T47D (cell line): ENCODE measurements at regions not wholly inside any gene's neighbourhood (a gene's known extent, or its start where the extent isn't known, plus 50 kb on each side); places are given as distances from the start of the nearest gene placed in this dataset.
A peak's percentile ranks its signal among the peaks of the same experiment; 100 is the strongest.

Source experiments
- DNase-seq, 2 experiments: peaks; one replicate each; pipeline versions ENCODE4 v3.0.0 to v3.0.0-alpha.2; 2011 to 2012; ENCODE audit warnings: low read depth in 1 of 2, low spot score in 1 of 2
- JUND ChIP-seq: IDR thresholded peaks from 2 replicates; pipeline ENCODE4 v1.6.1; 2012; ENCODE audit warnings: low read depth
- in situ Hi-C: cut with HindIII; loops from 2 replicates; pipeline ENCODE4 v1.10.0; 2016; ENCODE audit warnings: low sequenced_read_pairs, low pct_unique_long_range_greater_than_20kb

- in situ Hi-C loops = no loop called here
- TF ChIP-seq JUND = no peak
- DNase-seq = no peak
Measured at GRCh38 chr3:159846255-159846654, 142.4 kb upstream of the IL12A start.

DNA sequence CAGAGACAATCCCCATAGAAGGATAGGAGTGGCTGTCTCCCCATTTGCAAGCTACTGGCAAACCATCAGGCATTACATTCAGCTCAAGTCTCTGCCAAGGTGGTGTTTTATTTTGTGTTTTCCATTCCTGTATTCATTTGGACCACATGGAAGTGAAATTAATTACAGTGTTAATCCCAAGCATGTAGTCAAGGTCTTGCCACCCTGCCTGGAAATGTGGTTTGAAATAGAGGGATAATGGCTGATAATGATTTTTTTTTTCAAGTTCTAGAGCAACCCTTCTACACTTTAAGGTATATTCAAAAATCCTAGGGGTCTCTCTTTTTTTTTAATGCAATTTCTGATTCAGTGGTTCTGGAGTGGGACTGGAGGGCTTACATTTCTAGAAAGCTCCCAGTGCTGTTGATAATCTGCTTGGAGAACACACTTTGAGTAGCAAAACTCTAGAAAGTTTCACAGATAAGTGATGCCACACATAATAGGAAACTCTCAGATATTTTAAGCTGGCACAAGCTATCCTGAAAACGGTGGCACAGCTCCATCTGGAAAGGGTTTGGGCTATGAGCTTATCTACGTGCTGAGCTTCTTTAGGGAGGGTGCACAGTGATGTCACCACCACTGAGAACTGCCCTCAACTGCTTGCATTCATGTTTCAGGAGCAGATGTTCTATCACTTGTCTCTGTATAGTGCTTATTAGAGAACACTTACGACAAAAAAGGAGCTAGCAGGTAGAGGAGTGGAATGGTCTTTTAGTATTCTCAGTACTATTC, 140.1 kb upstream of the IL12A start:
- in situ Hi-C loops = no loop called here
- no peak for TF ChIP-seq JUND

DNA sequence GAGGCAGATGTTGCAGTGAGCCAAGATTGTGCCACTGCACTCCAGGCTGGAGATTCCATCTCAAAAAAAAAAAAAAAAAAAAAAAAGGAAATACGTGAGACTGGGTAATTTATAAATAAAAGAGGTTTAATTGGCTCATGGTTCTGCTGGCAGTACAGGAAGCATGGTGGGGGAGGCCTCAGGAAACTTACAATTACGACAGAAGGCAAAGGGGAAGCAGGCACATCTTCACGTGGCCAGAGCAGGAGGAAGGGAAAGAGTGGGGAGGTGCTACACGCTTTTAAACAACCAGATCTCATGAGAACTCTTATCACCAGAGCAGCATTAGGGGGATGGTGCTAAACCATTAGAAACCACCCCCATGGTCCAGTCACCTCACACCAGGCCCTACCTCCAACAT, 138.2 kb upstream of the IL12A start:
- no peak for TF ChIP-seq JUND
- in situ Hi-C loops = no loop called here
- DNase-seq = no peak

More for the DNA sequence above, 140.1 kb upstream of the IL12A start:
- DNase-seq = no peak

DNA sequence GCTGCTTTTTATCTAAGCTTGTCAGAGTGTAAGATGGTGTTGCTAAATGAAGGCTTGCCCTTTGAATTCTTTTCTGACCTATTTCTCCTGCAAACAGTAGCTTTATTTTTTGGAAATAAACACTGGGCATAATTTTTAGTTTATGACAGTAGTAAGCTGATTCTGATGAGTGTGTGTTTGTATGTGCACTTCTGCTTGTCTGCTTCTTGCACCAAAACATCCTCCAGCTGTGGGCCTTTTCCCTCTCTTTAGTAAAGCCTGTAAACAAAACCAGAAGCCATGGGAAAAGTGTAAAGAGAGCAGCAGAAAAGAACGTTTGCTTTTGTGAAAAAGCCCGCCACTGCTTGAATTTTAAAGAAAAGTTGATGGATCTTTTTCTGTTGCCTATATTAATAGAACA, 136.4 kb upstream of the IL12A start:
- in situ Hi-C loops = no loop called here
- no peak for TF ChIP-seq JUND
- DNase-seq = no peak

GRCh38 chr3:159852821-159853505, 135.7 kb upstream of the IL12A start:
- DNase-seq = no peak
- no peak for TF ChIP-seq JUND
- in situ Hi-C loops = no loop called here

GRCh38 chr3:159853506-159853864, 135.2 kb upstream of the IL12A start:
- in situ Hi-C loops = no loop called here
- no peak for DNase-seq
- no peak for TF ChIP-seq JUND

DNA sequence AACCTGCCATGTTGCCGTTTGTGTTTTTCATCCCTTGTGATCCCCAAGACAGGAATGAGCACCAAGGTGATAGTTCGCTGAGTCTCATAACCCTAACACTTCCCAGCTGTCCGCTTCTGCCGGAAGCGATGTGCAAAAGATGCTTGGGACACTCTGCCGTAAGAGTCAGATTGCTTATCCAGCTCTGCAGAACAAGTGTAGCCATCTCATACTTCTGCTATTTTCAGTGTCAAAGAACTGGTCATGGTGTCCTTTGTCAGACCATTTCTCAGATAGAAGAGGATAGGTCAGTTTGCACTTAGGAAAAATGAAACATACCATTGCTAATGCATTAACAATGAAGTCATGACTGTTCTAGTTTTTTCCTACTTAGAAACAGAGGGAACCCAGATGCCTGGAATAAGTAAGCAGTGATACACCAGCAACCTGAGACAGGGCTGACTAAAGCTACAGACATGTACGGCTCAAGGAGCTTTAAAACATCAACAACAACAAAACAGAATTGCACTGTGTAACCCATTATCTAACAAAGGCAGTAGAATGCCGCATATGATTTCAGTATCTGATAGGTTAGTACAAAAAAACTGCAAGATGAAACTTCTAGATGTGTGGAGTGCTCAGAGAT, 134.0 kb upstream of the IL12A start:
- DNase-seq = no peak
- in situ Hi-C loops = no loop called here
- TF ChIP-seq JUND = no peak

GRCh38 chr3:159855599-159856346, 132.9 kb upstream of the IL12A start:
- no peak for DNase-seq
- in situ Hi-C loops = no loop called here
- TF ChIP-seq JUND = no peak

- no peak for TF ChIP-seq JUND
- in situ Hi-C loops = no loop called here
- DNase-seq = no peak
Measured at GRCh38 chr3:159856590-159857104, 132.0 kb upstream of the IL12A start.

DNA sequence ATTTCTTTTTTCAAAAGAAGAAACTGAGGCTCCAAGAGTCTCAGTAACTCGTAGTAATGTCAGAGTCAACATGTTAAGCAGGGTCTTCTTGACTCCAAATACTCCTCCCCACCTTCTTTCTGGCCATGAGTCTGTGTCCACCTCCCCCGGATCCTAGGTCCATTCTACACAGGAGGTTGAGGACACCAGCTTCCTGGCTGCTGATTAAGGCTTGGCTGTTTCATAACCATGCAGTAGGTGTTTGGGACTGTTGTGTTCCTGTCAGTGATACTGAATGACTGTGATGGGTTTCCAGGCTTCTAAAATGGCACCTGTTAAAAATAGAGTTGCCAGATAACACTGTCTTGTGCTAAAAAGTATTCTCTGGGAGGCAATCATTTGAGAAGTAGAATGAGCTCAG, 130.8 kb upstream of the IL12A start:
- in situ Hi-C loops = no loop called here
- no peak for TF ChIP-seq JUND

GRCh38 chr3:159858650-159859049, 130.0 kb upstream of the IL12A start:
- in situ Hi-C loops = no loop called here
- no peak for TF ChIP-seq JUND
- peak in 1 of 2 experiments; percentile 43 for DNase-seq

More for the DNA sequence above, 130.8 kb upstream of the IL12A start:
- no peak for DNase-seq

GRCh38 chr3:159859424-159859823, 129.2 kb upstream of the IL12A start:
- in situ Hi-C loops = no loop called here
- TF ChIP-seq JUND = no peak
- DNase-seq = no peak

DNA sequence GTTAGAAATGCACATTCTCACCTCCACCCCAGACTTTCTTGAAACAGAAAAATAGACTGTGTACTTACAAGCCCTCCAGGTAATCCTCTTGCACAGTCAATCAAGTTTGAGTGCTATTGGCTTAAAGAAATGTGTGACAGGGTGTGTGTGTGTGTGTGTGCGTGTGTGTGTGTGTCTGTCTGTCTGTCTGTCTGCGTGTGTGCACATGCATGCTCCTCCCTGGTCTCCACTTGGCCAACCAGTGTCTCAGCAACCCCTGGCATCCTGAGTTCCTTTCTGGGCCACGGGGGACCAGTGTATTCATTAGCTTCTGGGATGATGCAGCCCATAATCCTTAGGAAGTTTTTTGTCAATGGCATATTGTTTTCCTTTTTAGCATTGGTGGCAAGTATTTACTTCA, 128.8 kb upstream of the IL12A start:
- in situ Hi-C loops = no loop called here
- DNase-seq = no peak

More for the DNA sequence above, 128.8 kb upstream of the IL12A start:
- no peak for TF ChIP-seq JUND
